AG09309 (cell line): ENCODE measurements at regions not wholly inside any gene's neighbourhood (a gene's known extent, or its start where the extent isn't known, plus 50 kb on each side); places are given as distances from the start of the nearest gene placed in this dataset.

Experiments
- DNase-seq: peaks from one replicate; pipeline ENCODE4 v3.0.0-alpha.2; 2010; ENCODE audit warnings: low read depth
- H3K4me3 ChIP-seq: 2 replicates; pipeline ENCODE4 v1.5.1; 2011; ENCODE audit warnings: mild to moderate bottlenecking, low read depth, low read length, moderate library complexity; ENCODE audit not compliant: control insufficient read depth
- TF ChIP-seq, protein P1 (sequence below): IDR thresholded peaks from 2 replicates; pipeline ENCODE4 v1.5.1; 2011; ENCODE audit warnings: mild to moderate bottlenecking, low read depth, low read length, inconsistent platforms; ENCODE audit not compliant: insufficient read depth, control insufficient read depth; ENCODE audit errors: missing control alignments

DNA sequence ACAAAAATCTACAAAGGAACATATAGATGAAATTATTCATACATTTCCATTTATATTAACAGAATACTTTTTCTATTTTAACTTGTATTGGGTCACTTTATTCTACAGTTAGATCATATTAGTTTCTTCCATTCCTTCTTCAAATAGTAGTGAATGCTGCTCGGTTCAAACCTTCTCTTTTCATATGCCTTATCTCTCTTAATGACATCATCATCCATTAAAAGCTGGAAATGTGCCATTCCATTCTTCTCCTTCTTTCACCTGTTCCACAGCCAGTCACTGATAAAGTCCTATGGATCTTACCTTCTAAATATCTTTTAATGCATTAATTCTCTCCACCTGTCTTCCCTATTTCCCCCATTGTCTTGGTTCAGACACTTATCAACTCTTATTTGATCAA, 358.0 kb upstream of the POU1F1 start:
- TF ChIP-seq, protein P1, sequence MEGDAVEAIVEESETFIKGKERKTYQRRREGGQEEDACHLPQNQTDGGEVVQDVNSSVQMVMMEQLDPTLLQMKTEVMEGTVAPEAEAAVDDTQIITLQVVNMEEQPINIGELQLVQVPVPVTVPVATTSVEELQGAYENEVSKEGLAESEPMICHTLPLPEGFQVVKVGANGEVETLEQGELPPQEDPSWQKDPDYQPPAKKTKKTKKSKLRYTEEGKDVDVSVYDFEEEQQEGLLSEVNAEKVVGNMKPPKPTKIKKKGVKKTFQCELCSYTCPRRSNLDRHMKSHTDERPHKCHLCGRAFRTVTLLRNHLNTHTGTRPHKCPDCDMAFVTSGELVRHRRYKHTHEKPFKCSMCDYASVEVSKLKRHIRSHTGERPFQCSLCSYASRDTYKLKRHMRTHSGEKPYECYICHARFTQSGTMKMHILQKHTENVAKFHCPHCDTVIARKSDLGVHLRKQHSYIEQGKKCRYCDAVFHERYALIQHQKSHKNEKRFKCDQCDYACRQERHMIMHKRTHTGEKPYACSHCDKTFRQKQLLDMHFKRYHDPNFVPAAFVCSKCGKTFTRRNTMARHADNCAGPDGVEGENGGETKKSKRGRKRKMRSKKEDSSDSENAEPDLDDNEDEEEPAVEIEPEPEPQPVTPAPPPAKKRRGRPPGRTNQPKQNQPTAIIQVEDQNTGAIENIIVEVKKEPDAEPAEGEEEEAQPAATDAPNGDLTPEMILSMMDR, result no peak
- DNase-seq, result no peak
- H3K4me3 ChIP-seq, result no peak overlapping the region

DNA sequence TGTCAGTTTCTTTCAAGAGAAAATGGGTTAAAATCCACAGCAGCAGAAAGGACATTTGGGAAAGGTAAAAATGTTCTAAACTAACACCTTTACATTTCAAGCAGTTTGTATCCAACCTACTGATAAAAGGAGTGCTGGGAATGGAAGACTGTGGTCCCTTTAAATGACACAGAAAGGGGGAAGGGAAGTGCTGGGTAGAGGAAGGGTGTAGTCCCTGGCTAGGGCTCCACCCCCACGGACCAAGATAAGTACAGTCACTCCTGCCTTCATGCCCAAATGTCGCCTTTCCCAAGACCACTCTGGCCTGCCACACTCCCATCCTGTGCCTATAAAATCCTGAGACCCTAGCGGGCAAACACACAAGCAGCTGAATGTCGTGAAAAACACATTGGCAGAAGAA, 350.9 kb upstream of the POU1F1 start:
- no peak for DNase-seq
- no peak overlapping the region for H3K4me3 ChIP-seq
- TF ChIP-seq, protein P1, result no peak

DNA sequence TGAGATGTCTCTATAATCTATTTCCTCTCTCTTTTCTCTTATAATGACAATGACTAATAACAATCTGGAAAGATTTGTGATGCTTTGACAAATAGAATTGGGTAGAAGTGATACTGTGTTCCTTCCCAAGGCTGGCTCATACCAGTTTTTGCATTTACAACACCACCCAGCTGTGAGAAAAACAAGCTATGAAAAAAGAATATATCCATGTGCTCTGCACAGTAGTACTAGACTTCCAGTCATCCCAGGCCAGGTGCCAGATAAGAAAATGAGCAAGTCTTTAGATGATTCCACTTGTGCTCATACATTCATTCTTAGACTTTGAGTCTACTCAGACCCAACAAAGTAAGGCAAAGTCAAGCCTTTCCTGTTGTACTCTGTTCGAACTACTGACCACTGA, 350.2 kb upstream of the POU1F1 start:
- no peak overlapping the region for H3K4me3 ChIP-seq
- TF ChIP-seq, protein P1, result no peak
- DNase-seq, result no peak

DNA sequence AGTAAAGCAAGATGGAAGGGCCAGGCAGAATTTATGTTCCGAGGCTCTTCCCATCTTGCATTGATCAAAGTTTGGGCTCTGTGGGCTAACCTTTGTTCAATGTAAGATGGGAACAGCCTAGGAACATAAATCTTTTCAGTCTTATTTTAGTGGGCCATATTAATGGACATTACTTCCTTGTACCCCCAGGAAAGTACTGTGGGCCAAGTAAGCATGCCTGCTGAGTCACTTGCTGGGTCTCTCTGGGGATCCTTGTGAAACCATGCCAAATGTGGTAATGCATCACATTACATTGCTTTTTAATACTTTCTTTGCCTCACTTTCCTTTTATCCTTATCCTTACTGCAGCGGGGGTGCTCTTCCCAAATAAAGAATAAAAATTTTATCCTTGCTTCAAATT, 349.5 kb upstream of the POU1F1 start:
- H3K4me3 ChIP-seq, result no peak overlapping the region
- no peak for DNase-seq
- TF ChIP-seq, protein P1, result no peak

DNA sequence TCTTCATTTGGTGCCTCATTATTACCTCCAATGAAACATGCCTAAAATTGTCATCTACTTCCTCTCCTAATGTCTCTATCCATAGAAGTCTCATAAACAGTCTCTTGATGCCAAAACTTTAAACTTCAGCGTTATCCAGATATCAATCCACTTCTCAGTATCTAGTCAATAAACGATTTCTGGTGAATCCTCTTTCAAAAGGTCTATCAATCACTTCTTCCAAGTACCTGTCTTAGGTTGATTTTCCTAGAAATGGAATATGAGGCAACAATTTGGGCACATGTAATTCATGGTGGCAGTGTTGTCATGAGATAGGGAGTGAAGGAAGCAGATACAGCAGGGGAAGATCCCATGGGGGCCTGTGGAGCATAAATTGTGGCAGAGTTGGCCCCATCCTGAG, 348.5 kb upstream of the POU1F1 start:
- no peak for DNase-seq
- TF ChIP-seq, protein P1, result no peak
- no peak overlapping the region for H3K4me3 ChIP-seq

DNA sequence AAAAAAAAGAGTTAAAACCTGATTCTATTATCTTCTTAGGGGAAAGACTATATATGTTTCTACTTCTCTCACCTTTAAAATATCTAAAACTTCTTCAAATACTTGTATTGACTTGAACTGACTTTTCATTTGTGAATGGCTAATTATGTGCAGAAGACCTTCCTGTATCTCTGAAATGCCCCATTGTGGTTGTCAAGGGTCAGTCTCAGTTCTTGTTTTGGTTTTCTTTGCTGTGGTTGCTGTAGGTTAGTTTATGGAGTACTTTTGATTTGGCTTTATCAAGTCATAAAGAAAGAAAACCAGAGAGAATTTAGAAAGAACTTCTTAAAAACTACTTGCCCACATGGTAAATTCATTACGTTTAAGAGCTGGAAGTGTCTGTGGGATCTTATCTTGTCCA, 345.3 kb upstream of the POU1F1 start:
- no peak overlapping the region for H3K4me3 ChIP-seq
- TF ChIP-seq, protein P1, result no peak
- no peak for DNase-seq

DNA sequence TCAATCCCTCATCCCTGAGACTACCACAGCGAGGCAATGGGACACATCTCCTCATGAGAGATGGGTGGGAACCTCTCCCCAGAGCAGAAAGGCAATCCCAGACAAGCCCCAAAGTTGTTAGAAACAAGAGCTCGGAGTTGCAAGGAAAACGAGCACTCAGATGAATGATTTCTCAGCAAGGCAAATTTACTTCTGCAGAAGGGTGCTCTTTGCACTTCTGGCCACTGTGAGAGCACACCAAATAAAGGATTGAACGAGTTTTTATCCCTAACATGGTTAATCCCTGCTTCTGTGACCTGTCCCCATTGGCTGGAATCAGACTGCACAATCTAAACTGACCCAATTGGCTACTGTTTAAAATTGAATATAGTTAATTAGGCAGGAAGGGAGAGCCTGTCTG, 339.1 kb upstream of the POU1F1 start:
- TF ChIP-seq, protein P1, result no peak
- no peak for DNase-seq
- no peak overlapping the region for H3K4me3 ChIP-seq
